GM12872 (cell line): ENCODE measurements at regions not wholly inside any gene's neighbourhood (a gene's known extent, or its start where the extent isn't known, plus 50 kb on each side); places are given as distances from the start of the nearest gene placed in this dataset.

ENCODE experiments used
- TF ChIP-seq, protein P1 (sequence below): IDR thresholded peaks from 3 replicates; pipeline ENCODE4 v1.5.1; 2011; ENCODE audit warnings: low read depth, mild to moderate bottlenecking, low read length, moderate library complexity; ENCODE audit not compliant: insufficient read depth

- TF ChIP-seq, protein P1, sequence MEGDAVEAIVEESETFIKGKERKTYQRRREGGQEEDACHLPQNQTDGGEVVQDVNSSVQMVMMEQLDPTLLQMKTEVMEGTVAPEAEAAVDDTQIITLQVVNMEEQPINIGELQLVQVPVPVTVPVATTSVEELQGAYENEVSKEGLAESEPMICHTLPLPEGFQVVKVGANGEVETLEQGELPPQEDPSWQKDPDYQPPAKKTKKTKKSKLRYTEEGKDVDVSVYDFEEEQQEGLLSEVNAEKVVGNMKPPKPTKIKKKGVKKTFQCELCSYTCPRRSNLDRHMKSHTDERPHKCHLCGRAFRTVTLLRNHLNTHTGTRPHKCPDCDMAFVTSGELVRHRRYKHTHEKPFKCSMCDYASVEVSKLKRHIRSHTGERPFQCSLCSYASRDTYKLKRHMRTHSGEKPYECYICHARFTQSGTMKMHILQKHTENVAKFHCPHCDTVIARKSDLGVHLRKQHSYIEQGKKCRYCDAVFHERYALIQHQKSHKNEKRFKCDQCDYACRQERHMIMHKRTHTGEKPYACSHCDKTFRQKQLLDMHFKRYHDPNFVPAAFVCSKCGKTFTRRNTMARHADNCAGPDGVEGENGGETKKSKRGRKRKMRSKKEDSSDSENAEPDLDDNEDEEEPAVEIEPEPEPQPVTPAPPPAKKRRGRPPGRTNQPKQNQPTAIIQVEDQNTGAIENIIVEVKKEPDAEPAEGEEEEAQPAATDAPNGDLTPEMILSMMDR: no peak
Measured at GRCh38 chr7:51633006-51633405, 316.4 kb upstream of the COBL start.

GRCh38 chr7:51630933-51631332 is 314.3 kb upstream of the COBL start:
- TF ChIP-seq, protein P1: no peak

DNA sequence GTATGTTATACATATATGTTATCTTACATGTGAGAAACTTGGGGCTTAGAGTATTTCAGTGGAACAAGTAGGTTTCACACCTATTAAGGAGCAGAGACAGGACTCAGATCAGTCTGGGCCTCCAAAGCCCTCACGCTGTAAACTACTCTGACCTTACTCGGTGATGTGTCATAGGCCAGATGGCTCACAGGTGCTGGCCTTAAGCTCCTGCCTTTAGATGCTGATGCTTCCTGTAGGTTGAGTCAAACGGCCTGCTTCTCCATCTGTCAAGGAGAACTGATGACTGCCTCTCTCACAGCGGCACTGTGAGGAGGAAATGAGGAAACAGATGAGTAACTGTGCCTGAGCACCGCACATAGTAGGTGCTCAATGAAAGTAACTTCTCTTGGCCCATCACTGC is 312.6 kb upstream of the COBL start:
- TF ChIP-seq, protein P1: no peak

- TF ChIP-seq, protein P1: no peak
Measured at GRCh38 chr7:51621956-51622355, 305.3 kb upstream of the COBL start.

DNA sequence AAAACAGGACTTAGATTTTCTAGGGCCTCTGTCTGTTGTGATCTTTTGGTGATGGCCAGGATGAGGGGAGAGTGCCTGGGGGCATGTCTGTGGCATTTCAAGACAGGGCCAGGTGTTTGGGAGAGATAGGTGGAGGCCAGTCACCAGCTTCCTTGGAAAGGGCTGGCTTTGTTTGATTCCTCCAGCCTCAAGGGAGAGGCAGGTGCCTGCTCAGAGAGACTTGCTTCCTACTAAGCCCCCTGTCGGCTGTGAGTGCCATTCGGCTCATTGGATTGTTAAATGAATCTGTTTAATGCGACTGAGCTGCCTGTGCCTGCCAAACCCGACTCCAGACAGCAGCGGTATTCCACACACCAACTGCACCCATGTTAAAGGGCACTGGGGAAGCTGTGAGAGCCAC is 304.1 kb upstream of the COBL start:
- TF ChIP-seq, protein P1: no peak

- TF ChIP-seq, protein P1: no peak
Measured at GRCh38 chr7:51619880-51620279, 303.3 kb upstream of the COBL start.

DNA sequence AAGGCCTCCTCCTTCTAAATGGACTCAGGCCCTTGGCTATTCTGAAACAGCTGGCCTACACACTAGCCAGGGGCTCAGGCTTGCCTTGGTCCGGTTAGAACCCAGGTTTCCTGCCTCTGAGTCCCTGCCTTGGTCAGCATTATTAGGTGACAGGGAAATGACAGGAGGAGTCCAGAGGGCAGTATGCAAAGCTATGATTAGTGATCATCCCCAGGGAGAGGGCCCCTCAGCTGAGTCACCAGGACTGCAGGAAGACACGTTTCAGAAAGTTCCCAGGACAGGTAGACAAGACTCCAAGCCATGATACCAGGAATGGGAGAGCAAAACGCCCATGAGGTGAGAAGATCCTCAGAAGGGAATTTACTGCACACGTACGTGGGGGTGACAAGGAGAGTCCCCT is 301.1 kb upstream of the COBL start:
- TF ChIP-seq, protein P1: no peak

DNA sequence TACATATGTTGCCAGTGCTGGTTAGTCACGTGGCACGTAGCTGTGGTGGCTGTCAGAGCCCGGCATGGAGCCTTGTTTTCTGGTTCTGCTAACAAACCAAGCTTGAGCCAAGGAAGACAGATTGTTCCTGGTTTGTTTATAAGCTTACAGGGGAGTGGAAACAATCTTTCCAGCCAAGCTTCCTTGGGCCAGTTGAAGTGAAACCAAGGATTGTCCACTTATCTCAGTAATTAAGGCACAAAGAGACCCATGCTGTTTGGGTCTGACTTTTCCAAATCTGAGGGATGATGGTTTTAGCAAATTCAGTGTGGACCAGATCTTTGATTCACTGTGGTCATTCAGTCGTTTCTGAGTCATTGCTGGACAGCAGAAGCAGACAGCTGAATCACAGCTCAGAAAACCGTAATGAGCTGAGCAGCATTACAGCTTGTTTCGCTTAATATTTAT is 297.3 kb upstream of the COBL start:
- TF ChIP-seq, protein P1: no peak
